ENCODE measurements at regions not wholly inside any gene's neighbourhood (a gene's known extent, or its start where the extent isn't known, plus 50 kb on each side); places are given as distances from the start of the nearest gene placed in this dataset.

- DNase-seq (ENCODE audit: low spot score), result no peak
Measured at GRCh38 chr6:90793771-90794170, 206.9 kb upstream of the MAP3K7 start.

- no peak for DNase-seq (ENCODE audit: low spot score)
Measured at GRCh38 chr6:90790696-90791095, 203.8 kb upstream of the MAP3K7 start.

GRCh38 chr6:90790058-90790457, 203.2 kb upstream of the MAP3K7 start:
- DNase-seq (ENCODE audit: low spot score), result no peak

- DNase-seq (ENCODE audit: low spot score), result no peak
Measured at GRCh38 chr6:90788781-90789180, 201.9 kb upstream of the MAP3K7 start.

GRCh38 chr6:90787446-90787845, 200.6 kb upstream of the MAP3K7 start:
- DNase-seq (ENCODE audit: low spot score), result no peak

- no peak for DNase-seq (ENCODE audit: low spot score)
Measured at GRCh38 chr6:90780778-90781177, 193.9 kb upstream of the MAP3K7 start.

- no peak for DNase-seq (ENCODE audit: low spot score)
Measured at GRCh38 chr6:90780141-90780540, 193.3 kb upstream of the MAP3K7 start.

GRCh38 chr6:90778417-90779203, 191.7 kb upstream of the MAP3K7 start:
- DNase-seq (ENCODE audit: low spot score), result no peak

GRCh38 chr6:90770778-90771177, 183.9 kb upstream of the MAP3K7 start:
- no peak for DNase-seq (ENCODE audit: low spot score)

GRCh38 chr6:90765895-90766294, 179.0 kb upstream of the MAP3K7 start:
- DNase-seq (ENCODE audit: low spot score), result no peak

GRCh38 chr6:90765491-90765890, 178.6 kb upstream of the MAP3K7 start:
- DNase-seq (ENCODE audit: low spot score), result no peak

- no peak for DNase-seq (ENCODE audit: low spot score)
Measured at GRCh38 chr6:90764001-90764400, 177.1 kb upstream of the MAP3K7 start.

GRCh38 chr6:90759664-90760063, 172.8 kb upstream of the MAP3K7 start:
- DNase-seq (ENCODE audit: low spot score), result no peak

- DNase-seq (ENCODE audit: low spot score), result no peak
Measured at GRCh38 chr6:90758741-90759140, 171.9 kb upstream of the MAP3K7 start.

GRCh38 chr6:90753820-90754643, 167.2 kb upstream of the MAP3K7 start:
- no peak for DNase-seq (ENCODE audit: low spot score)

GRCh38 chr6:90739802-90740201, 152.9 kb upstream of the MAP3K7 start:
- no peak for DNase-seq (ENCODE audit: low spot score)

GRCh38 chr6:90739339-90739738, 152.5 kb upstream of the MAP3K7 start:
- DNase-seq (ENCODE audit: low spot score), result no peak

GRCh38 chr6:90730151-90730673, 143.3 kb upstream of the MAP3K7 start:
- DNase-seq (ENCODE audit: low spot score), result no peak

GRCh38 chr6:90729057-90729456, 142.2 kb upstream of the MAP3K7 start:
- DNase-seq (ENCODE audit: low spot score), result no peak

GRCh38 chr6:90722648-90723047, 135.8 kb upstream of the MAP3K7 start:
- no peak for DNase-seq (ENCODE audit: low spot score)

GRCh38 chr6:90720404-90720803, 133.5 kb upstream of the MAP3K7 start:
- DNase-seq (ENCODE audit: low spot score), result no peak

GRCh38 chr6:90719321-90720195, 132.7 kb upstream of the MAP3K7 start:
- DNase-seq (ENCODE audit: low spot score), result no peak

Measured in globus pallidus (tissue), 1 donor.